ELF-1 (cell line): ENCODE measurements at regions not wholly inside any gene's neighbourhood (a gene's known extent, or its start where the extent isn't known, plus 50 kb on each side); places are given as distances from the start of the nearest gene placed in this dataset.

ENCODE experiments used
- DNase-seq: peaks from one replicate; pipeline ENCODE4 v3.0.0-alpha.2; 2016; ENCODE audit warnings: low read depth, low spot score

DNA sequence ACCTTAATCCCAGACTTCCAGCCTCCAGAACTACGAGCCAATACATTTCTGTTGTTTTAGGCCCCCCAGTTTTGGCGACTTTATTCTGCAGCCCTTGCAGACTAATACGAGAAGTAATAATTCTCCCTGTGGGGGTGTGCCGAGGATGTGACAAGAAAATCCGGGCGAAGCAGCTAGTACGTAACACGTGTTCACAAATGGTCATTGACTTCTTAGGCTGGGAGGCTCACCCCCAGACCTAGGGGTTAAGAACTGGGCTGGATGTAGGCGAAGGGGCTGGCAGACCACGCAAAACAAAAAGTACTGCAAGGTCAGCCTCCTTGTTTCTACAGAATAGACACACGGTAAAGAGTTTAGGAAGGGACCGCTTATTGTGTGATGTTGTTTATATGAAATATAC, 69.8 kb upstream of the ESRRB start:
- no peak for DNase-seq

DNA sequence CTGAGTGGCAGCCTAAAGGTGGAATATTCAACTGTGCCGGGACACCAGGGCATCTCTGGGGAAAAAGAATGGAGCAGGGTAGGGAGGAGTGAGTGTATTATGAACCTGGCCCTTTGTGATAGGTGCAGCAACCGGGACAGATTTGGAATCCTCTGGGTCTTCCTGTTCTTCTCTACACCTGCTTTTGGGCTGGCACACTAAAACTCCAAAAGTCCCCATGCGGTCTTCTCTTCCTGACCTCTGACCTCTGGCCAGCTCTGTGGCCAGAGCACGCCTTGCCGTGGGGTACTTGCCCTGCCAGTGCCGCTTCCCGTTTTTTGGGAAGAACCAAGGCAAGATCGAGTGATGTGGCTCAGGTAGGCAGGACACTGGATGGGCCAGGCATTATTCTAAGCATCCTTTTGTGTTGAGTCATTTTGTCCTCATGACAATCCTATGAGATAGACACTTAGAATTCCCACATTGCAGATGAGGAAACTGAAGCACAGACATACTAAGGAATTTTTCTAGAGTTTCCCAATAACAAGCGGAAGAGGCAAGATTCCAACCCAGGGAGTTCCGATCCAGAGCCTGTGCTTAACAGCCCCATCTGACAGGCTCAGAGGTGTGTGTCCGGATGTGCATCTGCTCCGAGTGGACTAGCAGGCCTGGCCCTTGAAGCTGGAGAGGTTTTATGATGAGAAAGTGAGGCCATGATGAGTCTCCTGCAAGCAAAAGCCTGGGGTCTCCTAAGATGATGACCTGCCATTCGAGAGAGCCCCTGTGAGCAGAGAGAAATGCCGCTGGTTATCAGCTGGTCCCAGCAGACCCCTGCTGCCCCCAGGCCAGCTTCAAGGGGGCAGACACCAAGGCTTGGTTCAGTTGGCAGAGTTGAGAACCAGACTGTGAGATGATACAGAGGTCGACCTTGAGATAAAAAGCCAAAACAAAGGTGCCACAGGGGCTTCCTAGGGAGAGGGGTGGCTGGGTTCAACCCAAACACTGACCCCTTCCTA, 67.9 kb upstream of the ESRRB start:
- no peak for DNase-seq

DNA sequence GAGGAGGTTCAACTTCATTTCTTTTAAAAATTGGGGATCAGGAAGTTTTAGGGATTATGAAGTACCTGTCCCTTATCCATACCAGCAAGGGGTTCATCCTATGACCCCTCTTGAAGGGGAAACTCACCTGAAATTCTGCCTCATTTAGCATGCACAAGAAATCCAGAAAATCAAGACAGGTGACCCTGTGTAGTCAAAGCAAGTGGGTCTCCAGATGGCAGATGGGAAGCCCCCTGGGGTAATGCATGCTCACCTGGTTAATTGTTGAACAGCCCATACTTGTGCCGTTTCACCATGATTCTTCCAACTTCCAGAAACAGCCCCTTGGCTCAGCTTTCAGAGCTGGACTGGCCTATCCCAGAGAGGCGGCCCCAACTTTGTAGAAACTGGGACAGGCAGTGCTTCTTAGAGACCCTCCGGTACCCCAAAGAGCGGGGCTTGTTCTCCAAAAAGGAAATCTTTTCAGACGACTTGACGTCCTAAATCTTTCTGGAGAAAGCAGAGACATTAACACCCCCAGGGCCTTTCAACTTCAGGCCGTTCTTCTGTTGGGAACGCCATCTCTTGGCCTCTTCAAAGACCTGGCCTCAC, 66.3 kb upstream of the ESRRB start:
- no peak for DNase-seq

DNA sequence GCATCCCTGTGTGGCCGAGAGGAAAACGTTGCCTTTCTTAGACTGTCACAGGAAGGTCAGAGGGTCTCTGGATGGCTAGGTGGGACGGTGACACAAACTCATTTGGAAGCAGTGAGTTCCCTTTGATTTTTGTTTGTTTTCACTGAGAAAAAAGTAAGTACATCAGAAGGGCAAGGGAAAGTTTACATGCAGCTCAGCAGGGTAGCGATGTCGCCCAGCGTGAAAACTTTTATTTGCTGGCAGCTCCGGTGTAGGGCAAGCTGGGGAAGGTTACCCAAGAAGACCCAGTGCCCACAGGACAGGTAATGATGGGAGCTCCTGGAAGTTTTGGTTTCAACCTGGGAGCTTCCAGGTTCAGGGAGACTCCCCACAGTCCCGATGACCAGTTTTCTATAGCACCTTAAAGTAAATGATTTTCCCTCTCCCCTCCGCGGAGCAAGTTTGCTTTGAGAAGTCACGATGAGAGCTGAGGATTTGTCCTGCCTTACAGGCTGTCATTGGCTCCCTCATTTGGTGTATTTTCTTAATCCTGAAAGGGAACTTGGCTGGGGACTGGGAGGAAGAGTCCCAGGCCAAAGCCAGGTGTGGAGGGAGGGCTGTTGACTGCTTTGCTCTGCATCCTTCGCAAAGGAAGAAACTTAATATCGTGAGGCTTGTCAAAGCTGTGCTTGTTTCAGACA, 64.7 kb upstream of the ESRRB start:
- peak; percentile 28 for DNase-seq

DNA sequence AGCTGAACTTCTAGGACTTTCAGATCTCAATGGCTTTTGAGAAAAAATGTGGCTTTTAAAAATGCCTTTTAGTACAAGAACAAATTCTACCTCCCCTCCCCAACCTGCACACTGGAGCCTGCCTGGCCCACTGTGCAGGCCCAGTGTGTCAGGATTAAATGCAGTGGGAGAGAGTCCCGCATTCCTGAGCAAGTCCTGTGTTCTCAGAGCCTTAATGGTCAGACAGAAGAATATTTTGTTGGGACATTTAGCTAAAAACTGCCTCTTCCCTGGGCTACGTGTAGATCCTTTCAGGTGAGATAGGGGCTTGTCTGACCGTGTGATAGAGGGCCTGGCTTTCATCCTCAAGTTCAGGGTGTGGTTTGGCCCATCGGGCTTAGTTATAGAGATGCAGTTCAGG, 63.1 kb upstream of the ESRRB start:
- DNase-seq: no peak

- no peak for DNase-seq
Observed at GRCh38 chr14:76313303-76313702, 62.6 kb upstream of the ESRRB start.

DNA sequence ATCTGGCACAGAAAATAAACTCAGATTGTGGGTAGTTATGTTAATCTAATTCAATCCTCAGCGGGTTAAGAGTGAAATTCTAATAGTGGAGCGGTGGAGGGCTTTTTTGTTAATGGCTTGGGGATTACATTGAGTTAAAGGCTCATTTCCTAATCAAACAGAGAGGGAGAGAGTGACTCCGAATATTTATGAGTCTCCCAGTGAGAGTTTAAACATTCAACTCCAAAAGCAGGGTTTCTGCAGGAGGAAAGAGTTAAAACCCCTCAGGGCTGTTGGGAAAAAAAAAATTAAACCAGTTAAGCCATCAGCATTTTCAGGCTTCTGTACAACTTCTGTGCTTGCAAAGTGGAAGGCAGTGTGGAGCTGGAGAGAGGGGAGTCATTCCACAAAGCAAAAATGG, 62.1 kb upstream of the ESRRB start:
- DNase-seq: no peak

DNA sequence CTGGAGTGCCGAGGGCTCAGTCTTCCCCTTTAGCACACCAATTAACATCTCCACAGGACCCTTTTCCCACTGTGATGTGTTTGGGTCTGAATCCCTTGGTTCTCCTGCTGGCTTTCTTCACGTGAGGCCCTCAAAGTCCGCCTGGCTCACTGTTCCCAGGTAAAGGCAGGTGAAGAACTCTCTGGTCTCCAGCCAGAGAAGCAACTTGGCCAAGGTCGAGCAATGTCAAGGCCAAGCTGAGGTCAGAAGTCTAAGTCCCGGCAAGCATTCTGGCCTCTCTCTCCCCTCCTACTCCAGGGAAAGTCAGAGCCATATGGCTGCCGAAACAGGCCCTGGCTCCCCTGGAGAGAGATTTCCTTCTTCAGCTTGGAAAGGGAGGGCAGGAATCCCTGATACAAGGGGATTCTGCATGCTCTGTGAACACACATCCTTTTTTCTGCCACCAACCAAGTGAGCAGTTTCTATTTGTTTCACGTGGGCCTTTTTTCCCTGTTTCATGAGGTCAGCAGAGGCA, 61.4 kb upstream of the ESRRB start:
- DNase-seq: peak; percentile 24

- no peak for DNase-seq
Observed at GRCh38 chr14:76320486-76320885, 55.5 kb upstream of the ESRRB start.

GRCh38 chr14:76320975-76321374, 55.0 kb upstream of the ESRRB start:
- no peak for DNase-seq

DNA sequence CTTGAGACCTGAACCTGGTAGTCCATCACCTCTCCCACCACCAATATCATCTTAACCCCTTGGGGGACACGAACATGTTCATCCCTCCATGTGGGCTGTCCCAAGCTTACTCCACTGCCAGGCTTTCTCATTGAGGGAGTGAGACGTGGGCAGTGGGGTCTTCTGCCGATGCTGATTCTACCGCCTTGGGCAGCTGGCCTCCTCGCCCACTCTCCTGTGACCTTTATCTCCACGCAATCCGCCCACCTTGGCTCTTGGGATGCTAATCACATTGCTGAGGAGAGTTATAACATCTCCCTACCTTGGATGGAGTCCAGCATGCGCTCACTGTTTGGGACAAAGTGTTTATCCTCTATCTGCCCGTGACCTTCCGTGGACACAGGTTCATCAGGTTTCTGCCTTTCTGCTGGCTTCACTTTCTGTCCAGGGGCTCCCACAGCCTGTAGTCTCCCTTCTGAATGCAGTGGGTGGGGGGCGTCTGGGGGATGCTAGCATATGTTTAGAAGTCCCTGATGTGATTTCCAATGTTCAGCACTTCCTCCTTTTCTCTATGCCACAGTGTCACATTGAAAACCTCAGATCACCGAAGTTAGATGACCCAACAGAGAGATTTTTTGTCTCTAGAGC, 53.2 kb upstream of the ESRRB start:
- no peak for DNase-seq

GRCh38 chr14:76323331-76324050, 52.4 kb upstream of the ESRRB start:
- DNase-seq: no peak

DNA sequence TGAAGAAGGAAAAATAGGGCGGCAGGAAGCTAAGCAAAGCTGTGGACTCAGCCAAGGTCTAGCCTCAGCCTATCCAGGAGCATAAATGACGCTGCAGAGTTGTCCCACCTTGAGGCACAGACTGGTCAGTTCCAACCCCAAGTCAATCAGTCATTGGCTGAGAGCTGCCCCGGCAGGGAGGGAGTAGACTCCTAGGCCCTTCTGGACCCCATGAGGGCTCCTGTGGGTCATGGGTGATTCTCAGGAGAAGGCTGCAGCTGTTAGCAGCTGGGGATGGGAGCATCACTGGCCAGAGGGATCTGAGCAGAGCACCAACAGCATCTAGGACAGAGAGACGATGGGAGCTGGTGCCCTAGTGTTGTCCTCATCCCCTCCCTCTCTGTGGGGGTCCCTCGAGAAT, 51.8 kb upstream of the ESRRB start:
- no peak for DNase-seq
